DMS153 (cell line): ENCODE measurements at regions not wholly inside any gene's neighbourhood (a gene's known extent, or its start where the extent isn't known, plus 50 kb on each side); places are given as distances from the start of the nearest gene placed in this dataset.
"Not testable (repeated sequence)": the region's sequence is repeated elsewhere in the genome, so short reads cannot be mapped to it uniquely, and the experiment has no call there.

Experiments used
- DNase-seq: peaks from one replicate; lab custom pipeline; 2025; lab: John Stamatoyannopoulos, UW

DNA sequence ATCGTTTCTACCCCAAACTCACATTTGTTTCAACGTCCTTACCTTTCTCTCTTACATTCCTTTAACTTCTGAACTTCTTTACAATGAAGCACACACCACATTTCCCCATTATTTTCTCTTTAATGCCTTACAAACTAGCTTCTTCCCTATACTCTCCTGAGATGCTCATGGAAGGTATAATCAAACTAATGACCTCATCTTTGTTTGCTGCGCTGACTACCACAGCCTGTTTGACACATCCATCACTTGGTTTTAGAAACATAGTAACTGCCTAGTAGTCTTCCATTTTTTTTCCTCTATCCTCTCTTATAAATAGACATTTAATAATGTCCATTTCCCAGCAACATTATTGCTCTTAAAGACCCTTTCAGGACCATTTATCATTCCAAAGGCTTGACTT is 230.5 kb upstream of the LRTM1 start:
- no peak for DNase-seq

DNA sequence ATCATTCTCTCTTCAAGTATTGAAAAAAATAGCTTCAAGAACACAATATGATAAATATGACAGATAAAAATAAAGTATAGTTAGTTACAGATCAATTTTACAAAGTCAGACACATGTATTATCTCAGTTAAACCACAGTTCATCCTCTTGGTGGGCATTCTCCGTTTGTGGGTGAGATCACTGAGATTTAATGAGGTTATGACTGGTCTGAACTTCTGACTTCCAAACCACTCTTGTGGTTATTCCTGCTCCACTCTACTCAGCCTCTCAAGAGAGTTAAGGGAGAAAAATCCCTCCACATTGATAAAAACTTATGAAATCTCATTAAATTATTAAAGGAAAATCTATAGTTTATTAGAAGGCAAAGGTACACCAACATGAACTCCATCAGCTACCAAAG is 229.9 kb upstream of the LRTM1 start:
- DNase-seq: no peak

GRCh38 chr3:55156851-55157650 is 229.2 kb upstream of the LRTM1 start:
- no peak for DNase-seq

DNA sequence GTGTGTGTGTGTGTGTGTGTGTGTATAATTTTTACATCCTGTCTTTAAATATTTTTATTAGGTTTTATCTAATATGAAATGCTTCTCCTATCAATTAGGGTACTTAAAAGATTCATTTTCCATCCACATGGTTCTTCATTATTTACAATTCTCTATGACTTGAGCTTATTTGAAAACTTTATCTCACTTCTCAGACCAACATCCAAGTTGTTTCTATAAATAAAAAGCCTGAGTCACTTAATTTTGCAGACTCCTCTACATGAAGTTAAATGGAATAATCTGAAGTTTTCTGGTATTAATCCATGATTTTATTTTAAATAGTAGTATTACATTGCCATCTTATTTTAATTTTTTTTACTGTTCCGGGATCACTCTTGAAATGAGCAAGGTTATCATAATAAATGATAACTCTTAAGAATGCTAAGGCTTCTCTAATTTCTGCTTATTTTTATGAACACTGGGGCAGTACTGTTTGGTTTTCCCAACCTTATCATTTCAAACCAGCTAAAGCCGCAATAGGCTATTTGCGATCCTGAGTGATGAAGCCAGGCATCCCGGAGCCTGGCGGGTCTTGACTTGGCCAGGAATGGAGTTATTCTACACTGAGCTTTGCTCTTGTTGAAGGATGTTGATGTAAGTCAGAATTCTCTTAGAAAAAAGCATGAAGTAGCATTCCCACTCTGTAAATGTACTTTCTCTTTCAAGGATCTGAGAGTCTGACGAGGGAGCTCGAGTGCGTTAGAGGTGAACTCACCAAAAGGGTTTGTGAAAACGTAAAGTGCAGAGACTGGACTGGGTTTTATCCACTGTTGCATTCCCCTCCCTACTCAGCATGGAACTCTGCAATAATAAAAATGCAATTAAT is 220.2 kb upstream of the LRTM1 start:
- DNase-seq: no peak

DNA sequence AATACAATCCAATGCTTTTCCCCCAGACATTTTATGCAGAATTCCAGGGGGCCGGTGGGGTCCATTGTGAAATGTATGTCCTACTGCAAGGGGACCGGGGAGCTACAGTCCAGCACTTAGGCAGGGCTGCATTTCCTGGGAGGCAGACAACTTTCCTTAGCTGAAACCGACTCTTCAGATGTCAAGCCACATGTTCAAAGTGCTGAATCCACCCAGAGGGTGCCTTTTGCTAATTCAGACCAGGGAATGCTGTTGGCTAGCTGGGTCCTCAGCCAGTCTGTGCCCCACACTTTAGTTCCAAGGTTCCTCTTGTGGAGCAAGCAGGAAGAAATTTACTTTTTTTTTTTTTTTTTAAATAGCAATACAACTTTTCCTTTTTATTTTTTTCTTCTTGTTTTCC is 219.5 kb upstream of the LRTM1 start:
- DNase-seq: no peak

DNA sequence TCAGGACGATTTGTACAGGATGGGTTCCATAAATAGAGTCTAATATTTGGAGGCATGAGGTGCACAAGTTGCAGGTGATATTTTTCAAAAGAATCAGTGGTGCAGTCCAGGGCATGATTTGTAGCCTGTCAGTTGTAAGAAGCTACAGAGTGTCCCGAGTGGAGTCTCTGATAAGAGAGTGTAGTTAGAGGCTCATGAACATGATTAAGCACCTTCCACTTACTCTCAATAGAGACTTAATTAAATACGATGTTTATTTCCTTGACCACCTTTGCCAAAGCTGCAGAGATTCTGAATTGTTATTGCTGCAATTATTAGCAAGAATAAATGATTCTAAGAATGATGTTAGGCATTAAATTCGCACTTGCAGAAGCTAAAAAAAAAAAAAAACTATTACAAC is 218.4 kb upstream of the LRTM1 start:
- DNase-seq: no peak

DNA sequence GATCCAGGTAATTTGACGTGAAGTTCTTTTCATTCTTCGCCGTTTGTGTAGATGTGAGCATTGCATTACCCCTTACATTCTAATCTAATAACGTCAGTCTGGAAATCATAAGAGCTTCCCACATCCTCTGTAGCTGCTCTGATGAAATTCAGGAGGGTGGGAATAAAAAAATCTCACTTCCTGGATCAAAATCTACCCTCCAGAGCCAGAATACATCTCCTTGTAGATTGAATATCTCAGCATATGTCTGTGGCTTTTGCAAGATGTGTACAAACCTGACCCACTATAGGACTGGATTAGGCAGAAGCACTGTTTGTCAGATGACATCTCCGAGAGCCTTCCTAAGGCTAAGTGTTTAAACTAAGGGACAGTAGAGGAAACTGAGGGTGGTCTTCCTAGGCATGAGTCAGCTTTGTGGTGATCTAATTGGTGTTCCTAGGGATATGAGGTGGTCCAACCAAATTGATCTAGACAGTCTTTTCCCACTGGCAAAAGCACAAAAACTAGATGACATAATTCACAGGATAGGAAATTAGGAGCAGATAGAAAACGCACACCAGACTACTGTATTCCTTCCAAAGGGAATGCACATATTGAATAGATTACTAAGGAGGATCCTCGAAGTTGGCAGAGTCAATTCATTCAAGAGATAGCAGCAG is 216.3 kb upstream of the LRTM1 start:
- no peak for DNase-seq

GRCh38 chr3:55143336-55143735 is 215.5 kb upstream of the LRTM1 start:
- DNase-seq: no peak

DNA sequence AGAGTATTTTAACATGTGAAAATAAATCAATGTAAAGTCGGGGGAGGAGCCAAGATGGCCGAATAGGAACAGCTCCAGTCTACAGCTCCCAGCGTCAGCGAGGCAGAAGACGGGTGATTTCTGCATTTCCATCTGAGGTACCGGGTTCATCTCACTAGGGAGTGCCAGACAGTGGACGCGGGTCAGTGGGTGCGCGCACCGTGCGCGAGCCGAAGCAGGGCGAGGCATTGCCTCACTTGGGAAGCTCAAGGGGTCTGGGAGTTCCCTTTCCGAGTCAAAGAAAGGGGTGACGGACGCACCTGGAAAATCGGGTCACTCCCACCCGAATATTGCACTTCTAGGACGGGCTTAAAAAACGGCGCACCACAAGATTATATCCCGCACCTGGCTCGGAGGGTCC is 208.4 kb upstream of the LRTM1 start:
- not testable (repeated sequence) for DNase-seq

- DNase-seq: no peak
Measured at GRCh38 chr3:55128225-55128823, 200.5 kb upstream of the LRTM1 start.

GRCh38 chr3:55127565-55127964 is 199.7 kb upstream of the LRTM1 start:
- no peak for DNase-seq

DNA sequence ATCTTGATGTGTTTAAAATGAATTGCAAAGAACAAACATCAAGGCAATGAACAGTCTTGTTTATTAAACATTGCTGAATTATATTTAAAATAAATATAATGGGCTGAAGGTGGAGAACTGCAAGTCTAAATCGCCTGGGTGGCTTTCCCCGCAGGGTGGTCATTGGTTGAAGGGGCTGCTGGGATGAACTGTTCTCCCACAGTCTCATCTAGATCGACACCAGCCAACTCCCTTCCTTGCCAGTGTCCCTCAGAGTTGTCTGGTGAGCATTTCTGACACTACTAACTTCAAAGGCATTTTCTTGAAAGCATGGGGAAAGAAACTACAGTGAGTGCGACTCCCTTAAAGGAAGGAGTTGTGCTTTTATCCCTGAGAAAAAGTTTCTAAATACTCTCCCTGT is 196.5 kb upstream of the LRTM1 start:
- no peak for DNase-seq
